Psoas muscle (tissue), 7 donors: ENCODE measurements at regions not wholly inside any gene's neighbourhood (a gene's known extent, or its start where the extent isn't known, plus 50 kb on each side); places are given as distances from the start of the nearest gene placed in this dataset.

Experiments used
- ATAC-seq, 4 donors: fragments of 200-7000 bp; cut with Tn5 transposase; one replicate each; pipeline ENCODE4 v1.9.1; 2020; ENCODE audit warnings: moderate library complexity in 3 of 4, mild to moderate bottlenecking in 2 of 4
- DNase-seq, 2 donors: peaks; one replicate each; pipeline ENCODE4 v3.0.0-alpha.2; 2020
- H3K27ac ChIP-seq: fragments of 200-600 bp; one replicate; pipeline ENCODE4 v1.8.0; 2022
- H3K27me3 ChIP-seq, 3 donors: fragments of 200-600 bp in 1 of 3; one replicate each; pipeline versions ENCODE4 v1.6.1 to v1.8.0; 2013 to 2022; ENCODE audit warnings: low read length in 2 of 3, mild to moderate bottlenecking in 2 of 3, moderate library complexity in 1 of 3; ENCODE audit not compliant: insufficient read depth in 3 of 3
- H3K36me3 ChIP-seq, 2 donors: fragments of 200-600 bp in 1 of 2; one replicate each; pipeline versions ENCODE4 v1.6.1 to v1.8.0; 2013 to 2022; ENCODE audit warnings: low read depth in 1 of 2, mild to moderate bottlenecking in 1 of 2, moderate library complexity in 1 of 2; ENCODE audit not compliant: insufficient read depth in 1 of 2
- H3K4me1 ChIP-seq: fragments of 200-600 bp; one replicate; pipeline ENCODE4 v1.8.0; 2022
- H3K4me3 ChIP-seq: fragments of 200-600 bp; one replicate; pipeline ENCODE4 v1.8.0; 2022; ENCODE audit warnings: mild to moderate bottlenecking
- H3K9me3 ChIP-seq: fragments of 200-600 bp; one replicate; pipeline ENCODE4 v1.8.0; 2022
- CTCF ChIP-seq: fragments of 200-600 bp; IDR thresholded peaks from one replicate; pipeline ENCODE4 v1.8.0; 2022; ENCODE audit warnings: antibody characterized with exemption
- WGBS, 3 donors: extraction: QIAGEN DNeasy Blood & Tissue Kit; methylation state at CpG; one replicate each; pipeline versions ENCODE4 v1.1.6 to v1.1.7; 2013; 5-methylcytosine and 5-hydroxymethylcytosine counted together
- intact Hi-C, 2 donors: fragments of 100-400 bp; cut with DNase I; formaldehyde crosslinking; loops; one replicate each; pipeline versions ENCODE4 v1.11.0 to v1.14.2; 2022
- donor health status: healthy with polysubstance abuse.
- donor health status: DM: no; HTN: no; CAD: no; lungs with moderate emphysema.
- donor health status: Bipolar disorder and iron deficiency.
- donor health status: healthy.
- donor health status: DM: yes; HTN: yes; CAD: no.
- donor health status: DM: no; HTN: no; CAD: no.
- donor health status: DM: yes; HTN: yes; CAD: no.

GRCh38 chr18:48488388-48488850 lies 50.4 kb upstream of the CTIF start:
- no peaks in the 10 kb centered on the region for H3K9me3 ChIP-seq
- no peak overlapping the region for H3K27ac ChIP-seq
- peak in 3 of 4 donors; percentile 56 to 69 (median 66) for ATAC-seq
- H3K4me3 ChIP-seq, result no peak overlapping the region
- no peaks in the 10 kb centered on the region for H3K36me3 ChIP-seq
- peak in 1 of 2 donors; percentile 42 for DNase-seq
- intact Hi-C loops, result no loop called here
- 24 to 50% (median 36%) methylated on average over 3 of the region's 3 CpGs for WGBS, 3 donors
- H3K27me3 ChIP-seq, result no peaks in the 10 kb centered on the region
- H3K4me1 ChIP-seq, result peaks cover 9% of the 10 kb centered on the region
- TF ChIP-seq CTCF, result no peak

GRCh38 chr18:48486754-48487153 lies 52.1 kb upstream of the CTIF start:
- Histone ChIP-seq H3K36me3 (no peaks in the 10 kb centered on the region), H3K27ac (no peak overlapping the region), H3K9me3 (no peaks in the 10 kb centered on the region), H3K4me3 (no peak overlapping the region), H3K27me3 (no peaks in the 10 kb centered on the region), H3K4me1 (peaks cover 9% of the 10 kb centered on the region)
- no peak for TF ChIP-seq CTCF
- ATAC-seq (no peak), DNase-seq (no peak)
- 53 to 56% (median 55%) methylated on average over 2 of the region's 2 CpGs for WGBS, 3 donors
- intact Hi-C loops, result no loop called here

- 76 to 77% (median 76%) methylated on average over 5 of the region's 5 CpGs for WGBS, 3 donors
- Histone ChIP-seq H3K27me3 (no peaks in the 10 kb centered on the region), H3K9me3 (no peaks in the 10 kb centered on the region), H3K4me3 (no peak overlapping the region), H3K27ac (no peak overlapping the region), H3K4me1 (peaks cover 9% of the 10 kb centered on the region), H3K36me3 (no peaks in the 10 kb centered on the region)
- intact Hi-C loops, result no loop called here
- ATAC-seq (no peak), DNase-seq (no peak)
- TF ChIP-seq CTCF, result no peak
These were observed 52.9 kb upstream of the CTIF start for GRCh38 chr18:48485828-48486405.

GRCh38 chr18:48481092-48481491 lies 57.7 kb upstream of the CTIF start:
- Histone ChIP-seq H3K27me3 (no peaks in the 10 kb centered on the region), H3K36me3 (no peaks in the 10 kb centered on the region), H3K4me3 (no peak overlapping the region), H3K4me1 (no peaks in the 10 kb centered on the region), H3K27ac (no peak overlapping the region), H3K9me3 (peaks cover 3% of the 10 kb centered on the region)
- no peak for DNase-seq
- 64 to 80% (median 68%) methylated on average over 2 of the region's 2 CpGs for WGBS, 3 donors
- intact Hi-C loops, result no loop called here
- no peak for ATAC-seq
- no peak for TF ChIP-seq CTCF

- Histone ChIP-seq H3K36me3 (no peaks in the 10 kb centered on the region), H3K27ac (no peak overlapping the region), H3K9me3 (peaks cover 3% of the 10 kb centered on the region), H3K27me3 (no peaks in the 10 kb centered on the region), H3K4me1 (no peaks in the 10 kb centered on the region), H3K4me3 (no peak overlapping the region)
- ATAC-seq (no peak), DNase-seq (no peak)
- TF ChIP-seq CTCF, result no peak
- 83 to 90% (median 86%) methylated on average over 1 of the region's 1 CpG for WGBS, 3 donors
- intact Hi-C loops, result loop anchor here in 1 of 2 donors (10.0 kb wide), 1 partner anchor 155 kb away; no protein-coding TSS in a partner anchor
These were observed 59.3 kb upstream of the CTIF start for GRCh38 chr18:48479531-48479930.
